ENCODE measurements at regions not wholly inside any gene's neighbourhood (a gene's known extent, or its start where the extent isn't known, plus 50 kb on each side); places are given as distances from the start of the nearest gene placed in this dataset.

- Histone ChIP-seq H3K27me3 (ENCODE audit: control insufficient read depth, insufficient read depth, low read length) (no peaks in the 10 kb centered on the region), H3K9me3 (ENCODE audit: control insufficient read depth in 2 of 3, insufficient read depth in 1 of 3, low read length in 3 of 3) (no peaks in the 10 kb centered on the region), H3K36me3 (ENCODE audit: control insufficient read depth in 2 of 3, insufficient read depth in 3 of 3, low read length in 3 of 3) (no peaks in the 10 kb centered on the region), H3K4me1 (ENCODE audit: control insufficient read depth in 2 of 3, insufficient read depth in 2 of 3, low read depth in 1 of 3, low read length in 3 of 3) (no peaks in the 10 kb centered on the region), H3K9ac (ENCODE audit: low read length in 3 of 3) (no peak overlapping the region), H3K4me3 (ENCODE audit: low read length in 3 of 3) (no peak overlapping the region), H3K27ac (ENCODE audit: low read depth in 2 of 2, low read length in 2 of 2) (no peak overlapping the region)
- DNase-seq: no peak
- FAIRE-seq: no peak
- no peak for TF ChIP-seq CTCF (IDR thresholded peaks at IDR 0.05; ENCODE audit: borderline replicate concordance, extremely low read depth, insufficient read depth)
- intact Hi-C loops (cut with DNase I): no loop called here
These were observed 328.7 kb upstream of the NT5E start for GRCh38 chr6:85121158-85121557.

- H3K9me3 ChIP-seq (ENCODE audit: control insufficient read depth in 2 of 3, insufficient read depth in 1 of 3, low read length in 3 of 3): no peaks in the 10 kb centered on the region
- H3K4me3 ChIP-seq (ENCODE audit: low read length in 3 of 3): no peak overlapping the region
- DNase-seq: no peak
- FAIRE-seq: no peak
- no peaks in the 10 kb centered on the region for H3K4me1 ChIP-seq (ENCODE audit: control insufficient read depth in 2 of 3, insufficient read depth in 2 of 3, low read depth in 1 of 3, low read length in 3 of 3)
- no peak overlapping the region for H3K9ac ChIP-seq (ENCODE audit: low read length in 3 of 3)
- intact Hi-C loops (cut with DNase I): no loop called here
- H3K36me3 ChIP-seq (ENCODE audit: control insufficient read depth in 2 of 3, insufficient read depth in 3 of 3, low read length in 3 of 3): no peaks in the 10 kb centered on the region
- no peaks in the 10 kb centered on the region for H3K27me3 ChIP-seq (ENCODE audit: control insufficient read depth, insufficient read depth, low read length)
- H3K27ac ChIP-seq (ENCODE audit: low read depth in 2 of 2, low read length in 2 of 2): no peak overlapping the region
- TF ChIP-seq CTCF (IDR thresholded peaks at IDR 0.05; ENCODE audit: borderline replicate concordance, extremely low read depth, insufficient read depth): no peak
These were observed 331.1 kb upstream of the NT5E start for GRCh38 chr6:85118652-85119235.

- Histone ChIP-seq H3K27ac (ENCODE audit: low read depth in 2 of 2, low read length in 2 of 2) (no peak overlapping the region), H3K4me3 (ENCODE audit: low read length in 3 of 3) (no peak overlapping the region), H3K4me1 (ENCODE audit: control insufficient read depth in 2 of 3, insufficient read depth in 2 of 3, low read depth in 1 of 3, low read length in 3 of 3) (no peaks in the 10 kb centered on the region), H3K9me3 (ENCODE audit: control insufficient read depth in 2 of 3, insufficient read depth in 1 of 3, low read length in 3 of 3) (no peaks in the 10 kb centered on the region), H3K36me3 (ENCODE audit: control insufficient read depth in 2 of 3, insufficient read depth in 3 of 3, low read length in 3 of 3) (no peaks in the 10 kb centered on the region), H3K9ac (ENCODE audit: low read length in 3 of 3) (no peak overlapping the region), H3K27me3 (ENCODE audit: control insufficient read depth, insufficient read depth, low read length) (no peaks in the 10 kb centered on the region)
- DNase-seq: no peak
- no peak for FAIRE-seq
- TF ChIP-seq CTCF (IDR thresholded peaks at IDR 0.05; ENCODE audit: borderline replicate concordance, extremely low read depth, insufficient read depth): no peak
- intact Hi-C loops (cut with DNase I): no loop called here
These were observed 331.6 kb upstream of the NT5E start for GRCh38 chr6:85118233-85118632.

GRCh38 chr6:85116475-85116874 is 333.4 kb upstream of the NT5E start:
- no peak for TF ChIP-seq CTCF (IDR thresholded peaks at IDR 0.05; ENCODE audit: borderline replicate concordance, extremely low read depth, insufficient read depth)
- no peak overlapping the region for H3K27ac ChIP-seq (ENCODE audit: low read depth in 2 of 2, low read length in 2 of 2)
- intact Hi-C loops (cut with DNase I): no loop called here
- H3K36me3 ChIP-seq (ENCODE audit: control insufficient read depth in 2 of 3, insufficient read depth in 3 of 3, low read length in 3 of 3): no peaks in the 10 kb centered on the region
- no peaks in the 10 kb centered on the region for H3K9me3 ChIP-seq (ENCODE audit: control insufficient read depth in 2 of 3, insufficient read depth in 1 of 3, low read length in 3 of 3)
- no peak overlapping the region for H3K9ac ChIP-seq (ENCODE audit: low read length in 3 of 3)
- no peaks in the 10 kb centered on the region for H3K27me3 ChIP-seq (ENCODE audit: control insufficient read depth, insufficient read depth, low read length)
- no peak for FAIRE-seq
- H3K4me3 ChIP-seq (ENCODE audit: low read length in 3 of 3): no peak overlapping the region
- no peaks in the 10 kb centered on the region for H3K4me1 ChIP-seq (ENCODE audit: control insufficient read depth in 2 of 3, insufficient read depth in 2 of 3, low read depth in 1 of 3, low read length in 3 of 3)
- DNase-seq: no peak

All from kidney (tissue), 13 donors.